ENCODE measurements at regions not wholly inside any gene's neighbourhood (a gene's known extent, or its start where the extent isn't known, plus 50 kb on each side); places are given as distances from the start of the nearest gene placed in this dataset.

DNA sequence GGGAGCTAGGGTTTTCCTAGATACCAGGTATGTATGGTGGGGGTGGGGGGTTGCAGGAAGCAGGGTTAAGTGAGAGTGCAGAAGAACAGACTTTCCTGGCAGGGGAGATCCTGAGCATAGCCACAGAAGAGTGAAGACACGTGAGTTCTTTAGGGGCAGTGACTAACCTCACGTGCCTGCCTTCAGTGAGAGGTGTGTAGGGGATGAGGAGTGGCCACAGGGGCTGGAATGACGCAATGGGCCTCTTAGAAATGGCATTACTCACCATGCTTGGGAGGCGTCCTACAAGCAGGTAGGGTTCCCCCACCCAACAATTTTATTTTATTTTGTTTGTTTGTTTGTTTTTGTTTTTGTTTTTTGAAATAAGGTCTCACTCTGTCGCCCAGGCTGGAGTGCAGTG lies 698.6 kb upstream of the NRP1 start:
- H3K27me3 ChIP-seq (ENCODE audit: control insufficient read depth, insufficient read depth, low read length, poor library complexity, severe bottlenecking): no peaks in the 10 kb centered on the region
- H3K27ac ChIP-seq (ENCODE audit: insufficient read depth, low read depth, low read length, poor library complexity, severe bottlenecking): no peak overlapping the region
- no peaks in the 10 kb centered on the region for H3K36me3 ChIP-seq (ENCODE audit: control insufficient read depth, insufficient read depth, low read length)
- H3K4me3 ChIP-seq (ENCODE audit: insufficient read depth, low read depth, low read length): no peak overlapping the region
- WGBS, 2 experiments: 94 to 98% methylated on average over 4 to 5 of the region's 5 CpGs
- H3K9me3 ChIP-seq (ENCODE audit: control insufficient read depth, low read length): no peaks in the 10 kb centered on the region
- no peaks in the 10 kb centered on the region for H3K4me1 ChIP-seq (ENCODE audit: control insufficient read depth, insufficient read depth, low read length)

DNA sequence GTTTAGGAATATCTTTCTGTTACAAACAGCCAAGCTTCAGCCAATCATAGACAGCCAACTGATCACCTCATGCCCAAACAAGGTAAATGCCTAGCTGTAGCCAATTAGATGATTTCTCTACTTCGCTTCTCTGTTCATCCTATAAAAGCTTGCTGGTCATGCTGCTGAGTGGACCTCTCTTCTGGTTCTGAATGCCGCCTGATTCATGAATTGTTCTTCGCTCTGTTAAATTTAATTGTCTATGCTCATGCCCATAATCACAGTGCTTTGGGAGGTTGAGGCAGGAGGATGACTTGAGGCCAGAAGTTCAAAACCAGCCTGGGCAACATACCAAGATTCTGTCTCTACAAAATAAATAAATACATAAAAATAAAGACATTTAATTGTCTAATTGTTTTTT lies 698.1 kb upstream of the NRP1 start:
- 94 to 96% methylated on average over 3 of the region's 3 CpGs for WGBS, 2 experiments

DNA sequence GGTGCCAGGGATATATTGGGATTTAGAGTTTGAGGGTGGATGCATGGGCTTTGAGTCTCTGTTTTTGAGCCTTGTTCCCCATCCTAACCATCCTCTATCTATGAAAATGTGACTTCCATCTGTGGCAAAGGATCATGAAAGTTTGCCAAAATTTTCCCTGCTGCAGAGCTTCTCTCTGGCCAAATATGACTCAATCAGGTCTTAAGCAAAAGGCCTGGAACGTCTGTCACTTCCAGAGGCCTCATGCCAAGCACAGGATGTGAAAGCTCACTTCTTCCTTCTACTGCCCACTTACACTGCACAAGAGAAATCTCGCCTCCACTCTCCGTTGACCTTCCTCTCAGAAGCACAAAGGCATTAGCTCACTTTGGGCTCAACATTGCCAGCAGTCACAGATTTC lies 696.9 kb upstream of the NRP1 start:
- no peaks in the 10 kb centered on the region for H3K9me3 ChIP-seq (ENCODE audit: control insufficient read depth, low read length)
- no peak overlapping the region for H3K4me3 ChIP-seq (ENCODE audit: insufficient read depth, low read depth, low read length)
- no peaks in the 10 kb centered on the region for H3K27me3 ChIP-seq (ENCODE audit: control insufficient read depth, insufficient read depth, low read length, poor library complexity, severe bottlenecking)
- H3K4me1 ChIP-seq (ENCODE audit: control insufficient read depth, insufficient read depth, low read length): no peaks in the 10 kb centered on the region
- no peak overlapping the region for H3K27ac ChIP-seq (ENCODE audit: insufficient read depth, low read depth, low read length, poor library complexity, severe bottlenecking)
- WGBS, 2 experiments: 73 to 77% methylated on average over 3 of the region's 3 CpGs
- H3K36me3 ChIP-seq (ENCODE audit: control insufficient read depth, insufficient read depth, low read length): no peaks in the 10 kb centered on the region

More for the DNA sequence above, 698.1 kb upstream of the NRP1 start:
- H3K9me3 ChIP-seq (ENCODE audit: control insufficient read depth, low read length): no peaks in the 10 kb centered on the region
- H3K27ac ChIP-seq (ENCODE audit: insufficient read depth, low read depth, low read length, poor library complexity, severe bottlenecking): no peak overlapping the region
- no peak overlapping the region for H3K4me3 ChIP-seq (ENCODE audit: insufficient read depth, low read depth, low read length)
- no peaks in the 10 kb centered on the region for H3K4me1 ChIP-seq (ENCODE audit: control insufficient read depth, insufficient read depth, low read length)
- H3K27me3 ChIP-seq (ENCODE audit: control insufficient read depth, insufficient read depth, low read length, poor library complexity, severe bottlenecking): no peaks in the 10 kb centered on the region
- no peaks in the 10 kb centered on the region for H3K36me3 ChIP-seq (ENCODE audit: control insufficient read depth, insufficient read depth, low read length)

DNA sequence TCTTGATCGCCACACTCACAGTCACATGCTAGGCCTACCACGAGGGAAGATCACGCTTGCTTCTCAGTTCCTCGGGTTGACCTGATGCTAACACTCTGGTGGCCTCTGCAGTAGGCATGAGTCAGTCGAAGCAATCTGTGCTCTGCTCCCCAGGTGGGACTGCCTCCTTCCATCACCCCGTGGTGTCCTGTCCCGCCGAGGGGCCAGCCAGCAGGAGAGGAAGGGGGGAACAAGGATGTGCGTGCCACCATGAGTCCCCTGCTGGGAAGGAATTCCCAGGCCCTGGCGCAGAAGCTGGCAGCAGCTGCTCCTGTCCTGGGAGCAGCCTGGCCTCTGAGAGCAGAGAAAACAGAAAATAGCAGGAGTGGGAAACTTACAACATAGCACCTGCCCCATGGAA lies 695.0 kb upstream of the NRP1 start:
- no peaks in the 10 kb centered on the region for H3K27me3 ChIP-seq (ENCODE audit: control insufficient read depth, insufficient read depth, low read length, poor library complexity, severe bottlenecking)
- H3K4me1 ChIP-seq (ENCODE audit: control insufficient read depth, insufficient read depth, low read length): no peaks in the 10 kb centered on the region
- no peak overlapping the region for H3K27ac ChIP-seq (ENCODE audit: insufficient read depth, low read depth, low read length, poor library complexity, severe bottlenecking)
- H3K9me3 ChIP-seq (ENCODE audit: control insufficient read depth, low read length): no peaks in the 10 kb centered on the region
- H3K36me3 ChIP-seq (ENCODE audit: control insufficient read depth, insufficient read depth, low read length): no peaks in the 10 kb centered on the region
- H3K4me3 ChIP-seq (ENCODE audit: insufficient read depth, low read depth, low read length): no peak overlapping the region
- 88 to 92% methylated on average over 10 of the region's 10 CpGs for WGBS, 2 experiments

DNA sequence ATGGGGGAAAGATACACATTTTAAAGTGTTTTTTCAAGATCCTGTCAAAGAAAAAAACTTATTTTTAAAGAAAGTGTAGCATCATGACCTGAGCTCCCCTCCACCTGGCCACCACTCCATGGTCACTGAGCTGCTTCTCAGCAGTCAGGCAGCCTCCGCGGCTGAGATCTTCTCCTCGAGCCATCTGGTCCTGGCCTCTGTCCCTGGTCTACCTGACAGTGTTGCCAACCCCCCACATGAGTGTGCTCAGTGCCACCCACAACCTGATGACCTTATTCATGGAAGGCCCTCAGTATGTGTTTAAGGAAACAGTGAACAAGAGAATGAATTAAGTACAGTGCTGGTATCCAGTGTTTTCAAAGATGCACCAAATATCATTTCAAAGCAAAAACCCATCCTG lies 694.5 kb upstream of the NRP1 start:
- no peaks in the 10 kb centered on the region for H3K9me3 ChIP-seq (ENCODE audit: control insufficient read depth, low read length)
- no peak overlapping the region for H3K27ac ChIP-seq (ENCODE audit: insufficient read depth, low read depth, low read length, poor library complexity, severe bottlenecking)
- H3K27me3 ChIP-seq (ENCODE audit: control insufficient read depth, insufficient read depth, low read length, poor library complexity, severe bottlenecking): no peaks in the 10 kb centered on the region
- no peaks in the 10 kb centered on the region for H3K4me1 ChIP-seq (ENCODE audit: control insufficient read depth, insufficient read depth, low read length)
- H3K4me3 ChIP-seq (ENCODE audit: insufficient read depth, low read depth, low read length): no peak overlapping the region
- no peaks in the 10 kb centered on the region for H3K36me3 ChIP-seq (ENCODE audit: control insufficient read depth, insufficient read depth, low read length)
- 84 to 85% methylated on average over 3 of the region's 3 CpGs for WGBS, 2 experiments

DNA sequence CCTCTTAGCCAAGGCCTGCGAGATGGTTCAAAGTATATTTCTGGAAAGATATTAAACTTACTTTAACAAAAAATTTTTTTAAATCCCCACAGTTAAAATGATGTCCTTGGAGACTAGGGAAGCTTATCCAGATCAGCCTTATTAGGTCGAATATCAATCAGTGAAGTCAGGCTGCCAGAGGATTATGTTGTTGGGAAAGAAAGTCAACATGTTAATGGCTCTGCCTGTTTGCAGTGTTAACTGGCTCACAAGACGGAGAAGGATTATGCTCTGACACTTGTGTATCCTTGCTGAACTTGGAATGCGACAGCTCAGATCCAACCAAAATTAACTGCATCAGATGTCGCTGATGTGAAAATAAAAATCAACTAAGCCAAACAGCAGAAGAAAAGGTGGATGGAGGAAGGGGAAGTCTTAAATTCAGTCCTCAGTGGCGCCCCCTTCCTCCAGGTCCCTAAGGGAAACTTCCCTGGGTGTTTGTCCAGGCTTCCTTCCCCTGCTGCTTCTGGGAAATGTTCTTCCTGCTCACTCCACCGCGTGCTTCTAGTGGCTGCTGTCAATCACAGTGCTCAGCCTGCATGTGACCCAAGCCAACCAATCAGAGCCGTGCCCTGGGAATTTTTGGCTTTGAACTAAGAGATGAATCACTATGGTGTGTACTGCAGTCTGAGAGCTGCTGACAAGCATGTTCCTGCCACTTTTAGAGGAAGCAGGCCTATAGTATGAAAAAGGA lies 690.4 kb upstream of the NRP1 start:
- no peak overlapping the region for H3K4me3 ChIP-seq (ENCODE audit: insufficient read depth, low read depth, low read length)
- H3K27me3 ChIP-seq (ENCODE audit: control insufficient read depth, insufficient read depth, low read length, poor library complexity, severe bottlenecking): no peaks in the 10 kb centered on the region
- 86 to 89% methylated on average over 8 of the region's 9 CpGs for WGBS, 2 experiments
- no peaks in the 10 kb centered on the region for H3K36me3 ChIP-seq (ENCODE audit: control insufficient read depth, insufficient read depth, low read length)
- H3K27ac ChIP-seq (ENCODE audit: insufficient read depth, low read depth, low read length, poor library complexity, severe bottlenecking): no peak overlapping the region
- no peaks in the 10 kb centered on the region for H3K4me1 ChIP-seq (ENCODE audit: control insufficient read depth, insufficient read depth, low read length)
- no peaks in the 10 kb centered on the region for H3K9me3 ChIP-seq (ENCODE audit: control insufficient read depth, low read length)

DNA sequence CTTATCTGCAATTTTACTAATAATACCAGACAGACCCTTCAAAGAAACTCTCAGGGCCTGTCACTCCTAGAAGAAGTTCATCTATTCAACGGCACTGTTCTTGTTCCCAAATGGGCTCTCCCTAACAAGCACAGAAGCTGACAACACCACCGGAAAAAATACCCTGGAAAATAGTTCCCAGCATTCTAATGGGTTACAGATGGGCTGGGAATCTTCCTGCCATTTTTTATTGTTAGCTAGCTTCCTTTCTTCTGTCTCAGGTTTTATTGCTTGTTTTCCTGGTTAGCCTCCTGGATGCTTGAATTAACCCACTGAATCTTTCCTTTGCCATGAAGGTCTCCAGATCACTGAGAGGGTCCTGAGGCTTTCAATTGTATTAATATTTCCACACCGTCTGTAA lies 689.8 kb upstream of the NRP1 start:
- WGBS, 2 experiments: 83 to 94% methylated on average over 3 of the region's 3 CpGs
- no peak overlapping the region for H3K4me3 ChIP-seq (ENCODE audit: insufficient read depth, low read depth, low read length)
- no peaks in the 10 kb centered on the region for H3K4me1 ChIP-seq (ENCODE audit: control insufficient read depth, insufficient read depth, low read length)
- no peaks in the 10 kb centered on the region for H3K27me3 ChIP-seq (ENCODE audit: control insufficient read depth, insufficient read depth, low read length, poor library complexity, severe bottlenecking)
- H3K36me3 ChIP-seq (ENCODE audit: control insufficient read depth, insufficient read depth, low read length): no peaks in the 10 kb centered on the region
- no peaks in the 10 kb centered on the region for H3K9me3 ChIP-seq (ENCODE audit: control insufficient read depth, low read length)
- H3K27ac ChIP-seq (ENCODE audit: insufficient read depth, low read depth, low read length, poor library complexity, severe bottlenecking): no peak overlapping the region

DNA sequence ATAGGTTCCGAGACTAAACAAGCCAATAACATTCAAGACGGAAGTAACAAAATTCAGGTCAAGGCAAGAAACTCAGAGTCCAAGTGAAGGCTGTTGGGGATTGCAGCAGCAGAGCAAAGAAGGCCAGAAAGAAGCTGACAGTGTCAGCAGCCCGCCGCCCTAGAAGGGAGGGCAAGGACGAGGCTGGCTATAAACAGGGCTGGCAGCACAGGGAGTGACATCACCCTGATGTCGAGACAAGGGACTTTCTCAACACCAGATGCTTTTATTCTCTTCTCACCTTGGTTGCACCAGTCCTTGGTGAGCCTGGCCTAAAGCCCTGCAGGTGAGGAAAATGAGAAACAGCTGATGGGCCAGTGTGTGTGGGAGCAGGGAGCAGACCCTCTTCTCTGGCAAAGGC lies 687.7 kb upstream of the NRP1 start:
- Histone ChIP-seq H3K4me1 (ENCODE audit: control insufficient read depth, insufficient read depth, low read length) (no peaks in the 10 kb centered on the region), H3K27ac (ENCODE audit: insufficient read depth, low read depth, low read length, poor library complexity, severe bottlenecking) (no peak overlapping the region), H3K4me3 (ENCODE audit: insufficient read depth, low read depth, low read length) (no peak overlapping the region), H3K27me3 (ENCODE audit: control insufficient read depth, insufficient read depth, low read length, poor library complexity, severe bottlenecking) (no peaks in the 10 kb centered on the region), H3K9me3 (ENCODE audit: control insufficient read depth, low read length) (no peaks in the 10 kb centered on the region), H3K36me3 (ENCODE audit: control insufficient read depth, insufficient read depth, low read length) (no peaks in the 10 kb centered on the region)
- WGBS, 2 experiments: 79 to 83% methylated on average over 6 of the region's 6 CpGs

DNA sequence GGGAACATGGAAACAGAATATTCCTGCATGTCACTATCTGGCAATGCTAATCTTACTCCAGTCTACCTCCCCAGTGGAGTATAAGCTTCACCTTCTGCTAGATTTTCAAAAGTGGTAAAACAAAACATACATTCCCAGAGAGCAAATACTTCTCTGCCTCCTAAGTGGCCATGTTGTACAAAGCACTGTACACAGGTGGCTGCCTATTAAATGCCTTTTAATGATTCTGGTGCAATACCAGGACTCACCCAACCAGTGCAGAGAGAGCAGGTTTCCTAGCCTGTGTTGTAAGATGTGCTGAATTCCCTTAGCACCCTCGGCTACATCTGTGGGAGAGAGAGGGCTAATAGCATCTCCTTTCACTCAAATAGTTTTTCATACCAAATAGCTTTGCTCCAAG lies 684.3 kb upstream of the NRP1 start:
- no peak overlapping the region for H3K4me3 ChIP-seq (ENCODE audit: insufficient read depth, low read depth, low read length)
- H3K27me3 ChIP-seq (ENCODE audit: control insufficient read depth, insufficient read depth, low read length, poor library complexity, severe bottlenecking): no peaks in the 10 kb centered on the region
- no peak overlapping the region for H3K27ac ChIP-seq (ENCODE audit: insufficient read depth, low read depth, low read length, poor library complexity, severe bottlenecking)
- no peaks in the 10 kb centered on the region for H3K9me3 ChIP-seq (ENCODE audit: control insufficient read depth, low read length)
- 80 to 85% methylated on average over 1 of the region's 1 CpG for WGBS, 2 experiments
- no peaks in the 10 kb centered on the region for H3K36me3 ChIP-seq (ENCODE audit: control insufficient read depth, insufficient read depth, low read length)
- no peaks in the 10 kb centered on the region for H3K4me1 ChIP-seq (ENCODE audit: control insufficient read depth, insufficient read depth, low read length)

DNA sequence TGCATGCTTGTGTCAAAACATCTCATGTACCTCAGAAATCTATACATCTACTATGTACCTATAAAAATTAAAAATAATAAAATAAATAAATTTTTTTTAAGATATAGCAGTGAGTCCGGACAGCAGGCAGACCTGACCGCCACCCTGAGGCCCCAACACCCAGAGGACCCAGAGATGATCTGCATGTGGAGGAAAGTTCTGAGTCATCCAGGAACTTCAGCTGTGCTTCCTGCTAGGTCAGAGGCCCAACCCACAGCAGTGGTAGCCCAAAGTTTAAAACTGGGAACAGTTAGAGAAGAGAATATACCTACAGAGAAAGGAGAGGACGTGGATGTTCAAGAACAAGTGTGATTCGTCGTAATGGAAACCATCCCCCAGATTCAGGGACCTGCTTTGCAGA lies 683.7 kb upstream of the NRP1 start:
- H3K27ac ChIP-seq (ENCODE audit: insufficient read depth, low read depth, low read length, poor library complexity, severe bottlenecking): no peak overlapping the region
- H3K27me3 ChIP-seq (ENCODE audit: control insufficient read depth, insufficient read depth, low read length, poor library complexity, severe bottlenecking): no peaks in the 10 kb centered on the region
- WGBS, 2 experiments: 91 to 95% methylated on average over 5 of the region's 5 CpGs
- H3K36me3 ChIP-seq (ENCODE audit: control insufficient read depth, insufficient read depth, low read length): no peaks in the 10 kb centered on the region
- H3K4me3 ChIP-seq (ENCODE audit: insufficient read depth, low read depth, low read length): no peak overlapping the region
- H3K9me3 ChIP-seq (ENCODE audit: control insufficient read depth, low read length): no peaks in the 10 kb centered on the region
- no peaks in the 10 kb centered on the region for H3K4me1 ChIP-seq (ENCODE audit: control insufficient read depth, insufficient read depth, low read length)

DNA sequence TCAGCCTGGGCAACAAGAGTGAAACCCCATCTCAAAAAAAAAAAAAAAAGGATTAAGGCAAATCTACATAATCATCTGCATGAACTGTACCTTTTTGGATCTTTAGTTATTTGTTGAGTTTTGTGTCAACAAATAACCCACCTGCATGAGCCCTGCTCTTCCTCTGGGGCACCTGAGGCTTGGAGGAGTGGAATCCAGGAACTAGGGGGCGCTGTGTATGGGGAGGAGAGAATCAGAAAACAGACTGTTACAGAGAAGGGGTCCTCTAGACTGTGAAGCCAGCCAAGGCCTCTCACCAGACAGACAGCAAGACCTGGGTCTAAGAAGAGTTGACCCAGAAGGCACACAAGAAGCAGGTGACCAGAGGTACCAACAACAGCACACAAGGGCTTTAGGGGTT lies 682.8 kb upstream of the NRP1 start:
- no peaks in the 10 kb centered on the region for H3K27me3 ChIP-seq (ENCODE audit: control insufficient read depth, insufficient read depth, low read length, poor library complexity, severe bottlenecking)
- H3K9me3 ChIP-seq (ENCODE audit: control insufficient read depth, low read length): no peaks in the 10 kb centered on the region
- WGBS, 2 experiments: 47 to 66% methylated on average over 1 of the region's 1 CpG

More for the DNA sequence above, 682.8 kb upstream of the NRP1 start:
- H3K4me3 ChIP-seq (ENCODE audit: insufficient read depth, low read depth, low read length): no peak overlapping the region
- no peaks in the 10 kb centered on the region for H3K36me3 ChIP-seq (ENCODE audit: control insufficient read depth, insufficient read depth, low read length)
- no peaks in the 10 kb centered on the region for H3K4me1 ChIP-seq (ENCODE audit: control insufficient read depth, insufficient read depth, low read length)
- no peak overlapping the region for H3K27ac ChIP-seq (ENCODE audit: insufficient read depth, low read depth, low read length, poor library complexity, severe bottlenecking)

All from ectodermal cell (in vitro differentiated cells).